HepG2 (cell line): ENCODE measurements at regions not wholly inside any gene's neighbourhood (a gene's known extent, or its start where the extent isn't known, plus 50 kb on each side); places are given as distances from the start of the nearest gene placed in this dataset.

ENCODE experiments used
- ETV6 ChIP-seq: sonication (generic); formaldehyde crosslinking; conservative IDR thresholded peaks from 2 replicates; pipeline ENCODE4 v1.4.0; 2020; ENCODE audit warnings: missing genetic modification reagents
- MYNN ChIP-seq: sonication (generic); formaldehyde crosslinking; IDR thresholded peaks from 2 replicates; pipeline ENCODE4 v1.4.0; 2020; ENCODE audit warnings: mild to moderate bottlenecking, low read depth, missing genetic modification reagents
- PAX8 ChIP-seq: sonication (generic); formaldehyde crosslinking; IDR thresholded peaks from 2 replicates; pipeline ENCODE4 v1.8.0; 2022; ENCODE audit warnings: mild to moderate bottlenecking, missing genetic modification reagents, borderline replicate concordance

DNA sequence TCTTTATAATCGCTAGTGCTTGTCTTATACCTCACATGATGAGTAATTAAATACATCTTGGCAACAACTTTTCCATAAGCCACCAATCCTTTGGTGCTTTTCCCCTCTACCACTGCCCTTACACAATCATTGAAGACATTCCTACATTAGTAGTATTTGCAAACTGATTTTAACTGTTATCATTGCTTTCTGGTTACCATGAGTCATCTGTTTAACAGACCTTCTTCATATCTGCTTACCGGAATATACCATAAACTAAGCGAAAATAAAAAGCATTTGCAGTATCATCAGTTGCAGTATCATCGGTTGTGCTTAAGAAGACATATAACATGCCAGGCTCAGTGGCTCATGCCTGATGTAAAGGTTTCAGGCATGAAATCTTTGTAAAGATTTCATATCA is 54.8 kb upstream of the PLEKHA5 start:
- no peak for TF ChIP-seq MYNN
- TF ChIP-seq ETV6 (CRISPR knock-in tag): no peak
- TF ChIP-seq PAX8 (CRISPR knock-in tag): no peak
